Naive thymus-derived CD4-positive, alpha-beta T cell (primary cell): ENCODE measurements at regions not wholly inside any gene's neighbourhood (a gene's known extent, or its start where the extent isn't known, plus 50 kb on each side); places are given as distances from the start of the nearest gene placed in this dataset.

Experiments used
- ATAC-seq: fragments of 150-1000 bp; cut with Tn5 transposase; 2 replicates; pipeline ENCODE4 v1.10.0; 2021; ENCODE audit warnings: mild to moderate bottlenecking, moderate library complexity
- CTCF ChIA-PET: fragments of 350-600 bp; sonication (Branson Sonifier 250); formaldehyde crosslinking; loops from one replicate; lab custom pipeline; 2021; ENCODE audit warnings: antibody characterized with exemption; lab: Charles Lee
- POLR2A ChIA-PET: fragments of 350-600 bp; sonication (Branson Sonifier 250); formaldehyde crosslinking; loops from one replicate; lab custom pipeline; 2021; ENCODE audit warnings: antibody characterized with exemption, inconsistent platforms; lab: Charles Lee
- DNase-seq, 9 donors: peaks; one replicate each; pipeline versions ENCODE4 v3.0.0 to v3.0.0-alpha.2; 2020 to 2022; ENCODE audit warnings: mixed read lengths in 1 of 9
- H3K27ac ChIP-seq: one replicate; pipeline ENCODE4 v1.7.0; 2013; ENCODE audit warnings: mild to moderate bottlenecking, low read depth, low read length, moderate library complexity
- H3K27me3 ChIP-seq, 2 donors: one replicate each; pipeline ENCODE4 v1.7.0; 2013; ENCODE audit warnings: low read length in 2 of 2, mild to moderate bottlenecking in 2 of 2, moderate library complexity in 2 of 2; ENCODE audit not compliant: control insufficient read depth in 2 of 2, insufficient read depth in 2 of 2
- H3K36me3 ChIP-seq, 3 experiments: 1 replicate in 2 of 3; 2 replicates in 1 of 3; pipeline ENCODE4 v1.7.0; 2013; ENCODE audit warnings: low read length in 3 of 3, mild to moderate bottlenecking in 3 of 3, moderate library complexity in 1 of 3; ENCODE audit not compliant: insufficient read depth in 3 of 3, control insufficient read depth in 2 of 3
- H3K4me1 ChIP-seq, 2 donors: one replicate each; pipeline ENCODE4 v1.7.0; 2013; ENCODE audit warnings: low read length in 2 of 2, mild to moderate bottlenecking in 2 of 2, moderate library complexity in 1 of 2; ENCODE audit not compliant: control insufficient read depth in 2 of 2, insufficient read depth in 2 of 2
- H3K4me3 ChIP-seq: 2 replicates; pipeline ENCODE4 v1.7.0; 2013; ENCODE audit warnings: mild to moderate bottlenecking, low read length
- H3K9me3 ChIP-seq, 3 experiments: 1 replicate in 2 of 3; 2 replicates in 1 of 3; pipeline ENCODE4 v1.7.0; 2013; ENCODE audit warnings: low read length in 3 of 3; ENCODE audit not compliant: control insufficient read depth in 2 of 3
- H3K27ac Mint-ChIP-seq, 9 donors: one replicate each; pipeline ENCODE4 v1.8.0; 2020 to 2022; ENCODE audit warnings: mixed read lengths in 9 of 9, mild to moderate bottlenecking in 8 of 9, moderate library complexity in 5 of 9, inconsistent platforms in 2 of 9
- H3K27me3 Mint-ChIP-seq, 5 donors: one replicate each; pipeline ENCODE4 v1.8.0; 2021 to 2022; ENCODE audit warnings: mixed read lengths in 5 of 5, mild to moderate bottlenecking in 1 of 5
- H3K36me3 Mint-ChIP-seq, 5 donors: one replicate each; pipeline ENCODE4 v1.8.0; 2020 to 2022; ENCODE audit warnings: mixed read lengths in 5 of 5, mild to moderate bottlenecking in 3 of 5, inconsistent platforms in 1 of 5
- H3K4me1 Mint-ChIP-seq, 7 donors: one replicate each; pipeline ENCODE4 v1.8.0; 2020 to 2022; ENCODE audit warnings: mixed read lengths in 7 of 7, mild to moderate bottlenecking in 3 of 7, inconsistent platforms in 1 of 7
- H3K4me3 Mint-ChIP-seq, 10 donors: one replicate each; pipeline ENCODE4 v1.8.0; 2020 to 2022; ENCODE audit warnings: mild to moderate bottlenecking in 10 of 10, mixed read lengths in 10 of 10, moderate library complexity in 6 of 10, inconsistent platforms in 2 of 10
- H3K9me3 Mint-ChIP-seq, 11 donors: one replicate each; pipeline ENCODE4 v1.8.0; 2020 to 2022; ENCODE audit warnings: mixed read lengths in 11 of 11, mild to moderate bottlenecking in 4 of 11, inconsistent platforms in 1 of 11, moderate library complexity in 1 of 11
- intact Hi-C, 2 donors: fragments of 100-400 bp; cut with micrococcal nuclease; formaldehyde crosslinking; loops; one replicate each; pipeline ENCODE4 v1.15.1; 2023

GRCh38 chr13:76440568-76440967, 445.6 kb downstream of the KCTD12 start:
- Mint-ChIP-seq H3K27ac (no peak overlapping the region), H3K4me3 (no peak overlapping the region), H3K4me1 (no peaks in the 10 kb centered on the region), H3K27me3 (peaks cover 0 to 17% (median 6%) of the 10 kb centered on the region in 5 donors), H3K36me3 (no peaks in the 10 kb centered on the region), H3K9me3 (peaks cover 0 to 8% (median 2%) of the 10 kb centered on the region in 11 donors)
- no peak overlapping the region for H3K27ac ChIP-seq
- no peak overlapping the region for H3K4me3 ChIP-seq
- DNase-seq (no peak), ATAC-seq (no peak)
- no peaks in the 10 kb centered on the region for H3K9me3 ChIP-seq
- POLR2A ChIA-PET = interaction anchor here (0.9 kb wide), 1 partner anchor 34 kb away, joined by 3 read pairs; no protein-coding TSS in a partner anchor
- H3K4me1 ChIP-seq = no peaks in the 10 kb centered on the region
- H3K27me3 ChIP-seq = no peaks in the 10 kb centered on the region
- H3K36me3 ChIP-seq = no peaks in the 10 kb centered on the region
- CTCF ChIA-PET = no interaction called here
- intact Hi-C loops = no loop called here

GRCh38 chr13:76439546-76439945, 446.7 kb downstream of the KCTD12 start:
- Mint-ChIP-seq H3K27me3 (peaks cover 0 to 13% (median 6%) of the 10 kb centered on the region in 5 donors), H3K4me1 (no peaks in the 10 kb centered on the region), H3K4me3 (no peak overlapping the region), H3K36me3 (no peaks in the 10 kb centered on the region), H3K9me3 (peaks cover 0 to 8% (median 0%) of the 10 kb centered on the region in 11 donors), H3K27ac (no peak overlapping the region)
- intact Hi-C loops = no loop called here
- DNase-seq (no peak), ATAC-seq (no peak)
- Histone ChIP-seq H3K4me1 (no peaks in the 10 kb centered on the region), H3K9me3 (no peaks in the 10 kb centered on the region), H3K27me3 (no peaks in the 10 kb centered on the region), H3K36me3 (no peaks in the 10 kb centered on the region), H3K27ac (no peak overlapping the region), H3K4me3 (no peak overlapping the region)
- ChIA-PET CTCF (no interaction called here), POLR2A (no interaction called here)

DNA sequence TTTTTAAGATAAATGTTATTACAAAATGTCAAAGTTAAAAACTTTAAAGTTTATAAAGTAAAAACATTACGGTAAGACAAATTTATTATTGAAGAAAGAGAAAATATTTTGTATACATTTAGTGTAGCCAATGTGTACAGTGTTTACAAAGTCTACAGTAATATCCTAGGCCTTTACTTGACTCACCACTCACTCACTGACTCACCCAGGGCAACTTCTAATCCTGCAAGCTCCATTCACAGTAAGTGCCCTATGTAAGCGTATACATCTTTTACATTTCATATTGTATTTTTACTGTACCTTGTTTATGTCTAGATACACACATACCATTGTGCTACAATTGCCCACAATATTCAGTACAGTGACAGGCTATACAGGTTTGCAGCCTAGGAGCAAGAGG, 448.2 kb downstream of the KCTD12 start:
- Histone ChIP-seq H3K27me3 (no peaks in the 10 kb centered on the region), H3K4me3 (no peak overlapping the region), H3K36me3 (no peaks in the 10 kb centered on the region), H3K4me1 (no peaks in the 10 kb centered on the region), H3K9me3 (no peaks in the 10 kb centered on the region), H3K27ac (no peak overlapping the region)
- Mint-ChIP-seq H3K27ac (no peak overlapping the region), H3K9me3 (peaks cover 0 to 4% (median 0%) of the 10 kb centered on the region in 11 donors), H3K4me3 (no peak overlapping the region), H3K4me1 (no peaks in the 10 kb centered on the region), H3K36me3 (no peaks in the 10 kb centered on the region), H3K27me3 (peaks cover 0 to 11% (median 6%) of the 10 kb centered on the region in 5 donors)
- ATAC-seq (no peak), DNase-seq (no peak)
- ChIA-PET CTCF (no interaction called here), POLR2A (no interaction called here)
- intact Hi-C loops = no loop called here

GRCh38 chr13:76425935-76426334, 460.3 kb downstream of the KCTD12 start:
- CTCF ChIA-PET = interaction anchor here (0.6 kb wide), 1 partner anchor 155 kb away, joined by 3 read pairs; no protein-coding TSS in a partner anchor

DNA sequence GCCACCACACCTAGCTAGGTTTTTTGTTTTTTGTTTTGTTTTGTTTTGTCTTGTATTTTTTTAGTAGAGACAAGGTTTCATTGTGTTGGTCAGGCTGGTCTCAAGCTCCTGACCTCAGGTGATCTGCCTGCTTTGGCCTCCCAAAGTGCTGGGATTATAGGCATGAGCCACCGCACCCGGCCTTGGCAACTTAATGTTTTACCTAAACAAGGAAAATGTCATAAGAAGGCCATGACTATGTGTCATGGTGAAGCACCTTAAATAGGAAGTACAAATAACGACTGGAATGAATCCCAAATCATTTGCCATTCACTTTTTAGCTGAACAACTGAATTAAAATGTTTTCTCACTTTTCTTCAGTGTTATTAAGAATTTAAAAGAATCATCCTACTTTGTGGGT, 465.2 kb downstream of the KCTD12 start:
- Mint-ChIP-seq H3K36me3 (no peaks in the 10 kb centered on the region), H3K27me3 (peaks cover 0 to 15% (median 3%) of the 10 kb centered on the region in 5 donors), H3K9me3 (no peaks in the 10 kb centered on the region), H3K4me3 (no peak overlapping the region), H3K27ac (no peak overlapping the region), H3K4me1 (peaks cover 0 to 2% (median 0%) of the 10 kb centered on the region in 7 donors)
- no peaks in the 10 kb centered on the region for H3K9me3 ChIP-seq
- no peaks in the 10 kb centered on the region for H3K27me3 ChIP-seq
- CTCF ChIA-PET = interaction anchor here (0.7 kb wide), 1 partner anchor 562 kb away, joined by 3 read pairs; no protein-coding TSS in a partner anchor
- POLR2A ChIA-PET = no interaction called here
- H3K4me3 ChIP-seq = no peak overlapping the region
- intact Hi-C loops = no loop called here
- no peaks in the 10 kb centered on the region for H3K36me3 ChIP-seq
- H3K27ac ChIP-seq = no peak overlapping the region
- ATAC-seq (no peak), DNase-seq (no peak)
- H3K4me1 ChIP-seq = no peaks in the 10 kb centered on the region

More at GRCh38 chr13:76425935-76426334, 460.3 kb downstream of the KCTD12 start:
- Mint-ChIP-seq H3K4me3 (no peak overlapping the region), H3K9me3 (peaks cover 0 to 3% (median 0%) of the 10 kb centered on the region in 11 donors), H3K27me3 (peaks cover 0 to 12% (median 5%) of the 10 kb centered on the region in 5 donors), H3K27ac (no peak overlapping the region), H3K4me1 (peaks cover 0 to 2% (median 0%) of the 10 kb centered on the region in 7 donors), H3K36me3 (no peaks in the 10 kb centered on the region)
- Histone ChIP-seq H3K4me1 (no peaks in the 10 kb centered on the region), H3K9me3 (no peaks in the 10 kb centered on the region), H3K4me3 (no peak overlapping the region), H3K27ac (no peak overlapping the region), H3K27me3 (no peaks in the 10 kb centered on the region), H3K36me3 (no peaks in the 10 kb centered on the region)
- intact Hi-C loops = no loop called here
- ATAC-seq (no peak), DNase-seq (no peak)
- POLR2A ChIA-PET = no interaction called here

DNA sequence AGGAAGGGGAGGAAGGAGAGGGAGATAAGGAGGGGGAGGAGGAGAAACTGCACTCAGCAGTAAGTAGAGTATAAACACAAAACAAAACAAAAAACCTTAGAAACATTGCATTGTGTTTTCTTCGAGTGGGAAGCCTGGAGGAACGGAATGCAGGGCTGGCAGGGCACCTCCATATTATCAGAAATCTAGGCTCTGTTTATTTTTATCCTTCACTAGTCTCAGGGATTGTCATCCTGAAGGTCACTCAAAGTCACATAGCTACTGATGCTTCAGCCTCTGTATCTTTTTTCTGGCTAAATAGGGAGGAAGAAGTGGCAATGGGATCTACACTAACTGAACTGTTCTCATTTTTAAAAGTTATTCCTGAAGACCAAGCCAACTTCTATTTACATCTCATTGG, 467.8 kb downstream of the KCTD12 start:
- POLR2A ChIA-PET = no interaction called here
- Histone ChIP-seq H3K27me3 (no peaks in the 10 kb centered on the region), H3K4me3 (no peak overlapping the region), H3K4me1 (no peaks in the 10 kb centered on the region), H3K9me3 (no peaks in the 10 kb centered on the region), H3K36me3 (no peaks in the 10 kb centered on the region), H3K27ac (no peak overlapping the region)
- CTCF ChIA-PET = interaction anchor here (1.2 kb wide), 1 partner anchor 11 kb away, joined by 3 read pairs; no protein-coding TSS in a partner anchor
- ATAC-seq = no peak
- H3K27me3 Mint-ChIP-seq = peaks cover 0 to 16% (median 3%) of the 10 kb centered on the region in 5 donors
- DNase-seq = no peak
- peaks cover 0 to 2% (median 0%) of the 10 kb centered on the region in 7 donors for H3K4me1 Mint-ChIP-seq
- H3K9me3 Mint-ChIP-seq = no peaks in the 10 kb centered on the region
- H3K36me3 Mint-ChIP-seq = no peaks in the 10 kb centered on the region
- no peak overlapping the region for H3K4me3 Mint-ChIP-seq
- intact Hi-C loops = no loop called here
- no peak overlapping the region for H3K27ac Mint-ChIP-seq

GRCh38 chr13:76414320-76414719, 471.9 kb downstream of the KCTD12 start:
- Mint-ChIP-seq H3K4me1 (peaks cover 0 to 5% (median 0%) of the 10 kb centered on the region in 7 donors), H3K27ac (no peak overlapping the region), H3K4me3 (no peak overlapping the region), H3K9me3 (no peaks in the 10 kb centered on the region), H3K36me3 (no peaks in the 10 kb centered on the region), H3K27me3 (peaks cover 0 to 13% (median 3%) of the 10 kb centered on the region in 5 donors)
- H3K4me1 ChIP-seq = no peaks in the 10 kb centered on the region
- no peaks in the 10 kb centered on the region for H3K36me3 ChIP-seq
- DNase-seq = no peak
- ChIA-PET POLR2A (no interaction called here), CTCF (no interaction called here)
- no peak for ATAC-seq
- H3K4me3 ChIP-seq = no peak overlapping the region
- H3K27ac ChIP-seq = no peak overlapping the region
- no peaks in the 10 kb centered on the region for H3K9me3 ChIP-seq
- intact Hi-C loops = no loop called here
- H3K27me3 ChIP-seq = no peaks in the 10 kb centered on the region
